HCT116 (cell line): ENCODE measurements at regions not wholly inside any gene's neighbourhood (a gene's known extent, or its start where the extent isn't known, plus 50 kb on each side); places are given as distances from the start of the nearest gene placed in this dataset.

Experiments
- CEBPB ChIP-seq: IDR thresholded peaks from 2 replicates; pipeline ENCODE4 v1.6.1; 2012; ENCODE audit warnings: low read depth
- CTCF ChIP-seq, 3 experiments: fragments of 200-600 bp in 1 of 3; sonication (generic) in 1 of 3; IDR thresholded peaks in 2 of 3; conservative IDR thresholded peaks in 1 of 3; 2 replicates each; pipeline ENCODE4 v1.5.1; 2012 to 2017; ENCODE audit warnings: low read depth in 2 of 3, low read length in 2 of 3, antibody characterized with exemption in 1 of 3, borderline replicate concordance in 1 of 3, control low read depth in 1 of 3, mild to moderate bottlenecking in 1 of 3, mixed read lengths in 1 of 3, mixed run types in 1 of 3, moderate library complexity in 1 of 3; ENCODE audit not compliant: insufficient read depth in 1 of 3
- ELF1 ChIP-seq: IDR thresholded peaks from 2 replicates; pipeline ENCODE4 v1.6.1; 2012; ENCODE audit warnings: low read depth, borderline replicate concordance
- POLR2A ChIP-seq: IDR thresholded peaks from 2 replicates; pipeline ENCODE4 v1.7.0; 2011; ENCODE audit warnings: borderline replicate concordance; ENCODE audit not compliant: insufficient read depth, insufficient read length; ENCODE audit errors: extremely low read depth
- POLR2AphosphoS5 ChIP-seq: IDR thresholded peaks from 2 replicates; pipeline ENCODE4 v1.6.1; 2011; ENCODE audit warnings: mild to moderate bottlenecking, low read depth, low read length, moderate library complexity
- REST ChIP-seq: IDR thresholded peaks from 2 replicates; pipeline ENCODE4 v1.6.1; 2012; ENCODE audit warnings: low read depth
- SIN3A ChIP-seq: IDR thresholded peaks from 2 replicates; pipeline ENCODE4 v1.6.1; 2012; ENCODE audit warnings: low read depth
- SP1 ChIP-seq: IDR thresholded peaks from 2 replicates; pipeline ENCODE4 v1.6.1; 2012; ENCODE audit warnings: low read depth
- TCF7L2 ChIP-seq: IDR thresholded peaks from 2 replicates; pipeline ENCODE4 v1.7.0; 2011; ENCODE audit warnings: borderline replicate concordance, inconsistent platforms; ENCODE audit not compliant: insufficient read depth, insufficient read length; ENCODE audit errors: extremely low read depth
- ZNF274 ChIP-seq: fragments of 200-500 bp; sonication (Bioruptor generic); IDR thresholded peaks from 2 replicates; pipeline ENCODE4 v1.6.1; 2014; ENCODE audit warnings: mild to moderate bottlenecking, low read depth, low read length, inconsistent platforms

GRCh38 chr13:76809389-76809788, 76.8 kb downstream of the KCTD12 start:
- TF ChIP-seq SIN3A (no peak), ELF1 (no peak), CTCF (IDR thresholded peaks at IDR 0.05 in 2 of 3, conservative IDR thresholded peaks at IDR 0.05 in 1 of 3; ENCODE audit: borderline replicate concordance in 1 of 3, insufficient read depth in 1 of 3, low read depth in 2 of 3, low read length in 2 of 3) (no peak), POLR2A (no peak), TCF7L2 (no peak), REST (no peak), SP1 (no peak), ZNF274 (no peak), POLR2AphosphoS5 (no peak), CEBPB (no peak)
